ELF-1 (cell line): ENCODE measurements at regions not wholly inside any gene's neighbourhood (a gene's known extent, or its start where the extent isn't known, plus 50 kb on each side); places are given as distances from the start of the nearest gene placed in this dataset.
"Not testable (repeated sequence)": the region's sequence is repeated elsewhere in the genome, so short reads cannot be mapped to it uniquely, and the experiment has no call there.

Source experiments
- DNase-seq: peaks from one replicate; pipeline ENCODE4 v3.0.0-alpha.2; 2016; ENCODE audit warnings: low read depth, low spot score

DNA sequence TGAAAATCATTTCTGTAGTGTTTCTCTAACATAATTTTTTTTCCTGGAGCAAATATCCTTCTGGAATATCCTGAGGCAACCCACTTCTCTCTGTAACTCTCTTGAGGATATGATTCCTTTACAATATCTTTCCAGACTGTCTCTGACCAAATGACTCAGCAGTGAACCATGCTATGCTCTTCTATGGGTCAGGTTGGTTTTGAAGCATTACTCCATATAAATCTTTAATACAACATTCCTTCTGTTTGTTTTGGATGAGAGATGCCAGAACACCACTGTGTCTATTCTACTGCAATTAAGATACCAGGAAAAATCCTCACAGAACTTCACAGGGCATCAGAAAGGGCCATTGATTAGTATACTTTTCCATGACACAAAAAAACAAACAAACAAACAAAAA, 626.4 kb upstream of the ZNF385D start:
- no peak for DNase-seq

DNA sequence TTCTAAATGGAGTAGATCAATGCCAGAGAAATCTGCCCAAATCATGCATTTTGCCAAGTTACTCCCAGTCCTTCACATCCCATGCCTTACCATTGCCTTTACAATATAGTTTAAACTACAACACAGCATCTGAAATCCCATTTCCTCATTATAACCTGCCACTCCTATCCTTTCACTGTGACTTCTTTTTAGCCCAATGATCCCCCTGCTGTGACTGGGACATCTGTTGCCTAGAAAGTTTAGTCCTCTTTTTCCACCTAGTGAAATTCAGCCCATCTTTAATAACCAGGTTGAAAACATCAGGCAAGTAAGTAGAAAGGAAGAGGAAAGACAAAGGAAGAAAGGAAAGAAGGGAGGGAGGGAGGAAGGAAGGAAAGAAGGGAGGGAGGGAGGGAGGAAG, 627.9 kb upstream of the ZNF385D start:
- no peak for DNase-seq

DNA sequence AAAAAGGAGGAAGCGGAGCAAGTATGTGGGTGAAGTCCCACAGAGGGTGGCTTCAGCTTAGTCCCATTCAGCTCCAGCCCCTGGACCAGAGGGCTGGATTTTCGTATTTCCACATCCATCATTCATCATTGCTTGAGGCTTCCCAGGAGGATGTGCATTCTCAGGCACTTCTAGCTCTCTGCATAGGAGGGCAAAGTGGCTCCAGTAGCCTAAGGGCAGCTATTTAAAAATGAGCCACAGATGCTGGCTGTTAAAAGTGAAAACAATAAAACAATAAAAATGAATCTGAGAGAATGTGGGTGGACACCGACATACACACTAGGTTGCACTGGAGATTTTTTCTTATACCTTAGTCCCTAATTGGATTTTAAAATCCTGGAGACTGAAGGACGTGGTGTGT, 629.2 kb upstream of the ZNF385D start:
- no peak for DNase-seq

DNA sequence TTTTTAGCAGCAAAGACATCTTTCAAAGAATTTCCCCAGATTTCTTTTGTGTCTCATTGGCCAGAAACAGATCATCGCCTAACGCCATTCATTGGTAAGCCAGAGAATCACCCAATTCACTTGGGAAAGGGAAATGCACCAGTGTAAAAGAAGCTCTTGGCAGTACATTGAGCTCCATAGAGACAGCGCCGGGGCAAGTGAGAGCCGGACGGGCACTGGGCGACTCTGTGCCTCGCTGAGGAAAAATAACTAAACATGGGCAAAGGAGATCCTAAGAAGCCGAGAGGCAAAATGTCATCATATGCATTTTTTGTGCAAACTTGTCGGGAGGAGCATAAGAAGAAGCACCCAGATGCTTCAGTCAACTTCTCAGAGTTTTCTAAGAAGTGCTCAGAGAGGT, 630.6 kb upstream of the ZNF385D start:
- DNase-seq, result not testable (repeated sequence)

- DNase-seq, result no peak
Observed at GRCh38 chr3:22383285-22383684, 632.3 kb upstream of the ZNF385D start.

DNA sequence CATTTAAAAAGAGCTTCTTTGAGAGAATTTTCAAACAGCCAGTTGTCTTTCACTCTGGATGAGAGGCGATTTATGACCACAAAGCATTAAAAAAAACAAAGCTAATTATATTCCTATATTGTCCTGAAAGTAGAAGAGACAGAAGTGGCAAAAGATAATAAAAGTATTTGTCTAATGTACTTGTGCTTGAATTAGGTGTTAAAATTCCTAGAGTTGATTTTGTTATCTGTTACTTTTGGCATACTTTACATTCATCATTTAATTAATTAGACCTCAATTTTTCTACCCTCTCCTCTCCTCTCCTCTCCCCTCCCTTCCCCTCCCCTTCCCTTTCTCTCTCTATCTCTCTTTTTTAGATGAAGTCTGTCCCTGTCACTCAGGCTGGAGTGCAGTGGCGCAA, 635.1 kb upstream of the ZNF385D start:
- DNase-seq, result no peak

DNA sequence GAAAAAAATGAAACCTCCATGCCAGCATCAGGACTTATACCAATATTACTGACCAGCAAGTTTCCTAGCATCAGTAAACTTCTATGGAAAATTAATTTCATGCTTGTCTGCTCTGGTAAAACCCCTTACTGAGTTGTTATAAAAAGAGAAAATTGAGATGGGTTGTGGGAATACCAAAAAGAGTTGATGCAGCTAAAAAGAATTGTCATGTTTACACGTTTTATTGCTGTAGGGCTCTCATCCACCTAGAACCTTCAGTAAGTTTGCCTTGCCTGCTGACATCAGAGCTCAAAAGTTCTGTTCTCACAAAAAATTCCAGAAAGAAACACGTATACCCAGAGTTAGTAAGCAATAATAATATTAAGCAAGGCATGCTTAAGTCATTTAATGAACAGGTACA, 641.3 kb upstream of the ZNF385D start:
- no peak for DNase-seq

DNA sequence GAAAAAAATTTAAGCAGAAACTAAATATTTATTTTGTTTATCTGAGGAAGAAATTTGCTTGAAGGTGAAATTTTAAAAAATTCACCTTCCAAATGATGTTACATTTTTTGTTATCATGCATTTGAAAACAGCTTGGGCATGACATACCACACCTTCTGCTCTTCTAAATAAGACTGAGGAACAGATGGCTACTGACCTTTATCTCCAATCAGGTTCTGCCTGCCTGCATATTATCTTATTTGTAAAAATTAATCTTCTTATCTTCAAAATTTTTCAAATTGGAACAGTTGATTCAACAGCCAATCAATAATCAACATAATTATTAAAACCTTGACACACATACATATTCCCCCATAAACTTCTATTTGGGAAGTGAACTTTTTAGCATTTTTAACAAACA, 641.8 kb upstream of the ZNF385D start:
- no peak for DNase-seq

GRCh38 chr3:22399566-22399965, 648.6 kb upstream of the ZNF385D start:
- no peak for DNase-seq

DNA sequence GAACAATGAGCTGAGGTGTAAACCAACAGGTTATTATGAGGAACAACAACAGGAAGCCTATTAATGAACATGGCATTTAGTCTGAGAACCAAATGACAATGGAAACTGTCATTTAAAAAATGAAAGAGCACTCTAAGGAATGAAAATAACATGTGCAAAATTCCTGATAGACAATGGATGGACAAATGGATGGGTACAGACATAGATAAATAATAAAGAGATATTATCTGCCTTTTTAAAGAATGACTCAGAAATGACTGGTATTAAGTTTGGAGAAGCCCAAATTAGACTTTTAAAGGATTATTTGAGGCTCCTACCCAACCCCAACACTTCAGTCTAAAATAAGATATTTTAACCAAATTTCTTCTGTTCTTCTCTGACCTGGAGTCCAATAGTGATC, 650.5 kb upstream of the ZNF385D start:
- no peak for DNase-seq

DNA sequence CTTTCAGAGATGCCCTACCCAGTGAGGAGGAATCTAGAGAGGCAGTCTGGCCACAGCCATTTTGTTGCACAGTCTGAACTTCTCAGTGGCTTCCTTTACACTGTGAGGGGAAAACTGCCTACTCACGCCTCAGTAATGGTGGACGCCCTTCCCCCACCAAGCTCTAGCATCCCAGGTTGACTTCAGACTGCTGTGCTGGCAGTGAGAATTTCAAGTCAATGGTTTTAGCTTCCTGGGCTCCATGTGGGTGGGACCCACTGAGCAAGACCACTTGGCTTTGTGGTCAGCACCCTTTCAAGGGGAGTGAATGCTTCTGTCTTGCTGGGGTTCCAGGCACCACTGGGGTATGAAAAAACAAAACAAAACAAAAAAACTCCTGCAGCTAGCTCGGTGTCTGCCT, 663.2 kb upstream of the ZNF385D start:
- DNase-seq, result no peak

- DNase-seq, result not testable (repeated sequence)
Observed at GRCh38 chr3:22416838-22417446, 665.9 kb upstream of the ZNF385D start.

DNA sequence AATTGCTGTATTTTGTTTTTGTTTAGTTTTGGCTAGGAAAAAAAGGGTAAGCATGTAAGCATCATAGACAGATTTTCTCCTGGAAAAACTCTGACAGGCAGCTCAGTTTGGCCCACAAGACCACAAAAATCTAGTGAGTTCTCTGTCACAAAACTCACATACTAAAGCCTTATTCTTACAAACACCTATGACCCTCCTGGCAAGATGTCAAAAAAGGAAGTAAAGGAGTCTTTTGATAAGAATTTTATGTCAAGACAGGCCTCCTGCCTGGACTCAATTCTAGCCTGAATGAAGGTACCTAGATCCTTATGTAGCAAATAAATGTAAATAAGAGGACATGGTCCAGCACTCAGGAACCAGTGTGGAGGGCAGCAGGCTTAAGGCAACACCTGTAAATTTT, 668.3 kb upstream of the ZNF385D start:
- DNase-seq, result no peak

GRCh38 chr3:22421589-22421988, 670.6 kb upstream of the ZNF385D start:
- no peak for DNase-seq

- DNase-seq, result no peak
Observed at GRCh38 chr3:22431334-22431733, 680.3 kb upstream of the ZNF385D start.

DNA sequence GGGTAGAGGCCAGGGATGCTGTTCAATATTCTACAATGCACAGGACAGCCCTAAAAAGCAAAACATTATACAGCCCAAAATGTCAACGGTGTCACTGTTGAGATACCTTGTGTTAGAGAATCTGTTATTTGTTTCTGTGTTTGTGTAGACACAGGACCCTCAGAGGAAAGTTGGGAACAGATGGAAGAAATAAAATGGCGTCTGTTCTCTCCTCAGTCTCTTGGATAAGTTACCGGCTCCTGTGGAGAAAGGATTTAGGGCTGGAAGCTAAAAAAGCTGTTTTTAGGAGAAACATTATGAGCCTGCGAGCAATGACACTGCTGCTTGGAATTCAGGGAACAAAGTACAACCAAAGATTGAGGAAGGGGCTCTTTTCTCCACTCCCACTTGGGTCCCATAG, 688.6 kb upstream of the ZNF385D start:
- no peak for DNase-seq

DNA sequence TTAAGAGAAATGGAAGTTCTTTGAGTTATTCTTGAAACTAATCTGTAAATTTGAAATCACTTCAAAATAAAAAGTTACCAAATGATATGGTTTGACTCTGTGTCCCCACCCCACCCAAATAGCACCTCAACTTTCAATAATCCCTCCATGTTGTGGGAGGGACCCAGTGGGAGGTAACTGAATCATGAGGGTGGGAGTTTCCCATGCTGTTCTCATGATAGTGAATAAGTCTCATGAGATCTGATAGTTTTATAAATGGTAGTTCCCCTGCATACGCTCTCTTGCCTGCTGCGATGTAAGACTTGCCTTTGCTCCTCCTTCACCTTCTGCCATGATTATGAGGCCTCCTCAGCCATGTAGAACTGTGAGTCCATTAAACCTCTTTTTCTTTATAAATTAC, 690.7 kb upstream of the ZNF385D start:
- no peak for DNase-seq

DNA sequence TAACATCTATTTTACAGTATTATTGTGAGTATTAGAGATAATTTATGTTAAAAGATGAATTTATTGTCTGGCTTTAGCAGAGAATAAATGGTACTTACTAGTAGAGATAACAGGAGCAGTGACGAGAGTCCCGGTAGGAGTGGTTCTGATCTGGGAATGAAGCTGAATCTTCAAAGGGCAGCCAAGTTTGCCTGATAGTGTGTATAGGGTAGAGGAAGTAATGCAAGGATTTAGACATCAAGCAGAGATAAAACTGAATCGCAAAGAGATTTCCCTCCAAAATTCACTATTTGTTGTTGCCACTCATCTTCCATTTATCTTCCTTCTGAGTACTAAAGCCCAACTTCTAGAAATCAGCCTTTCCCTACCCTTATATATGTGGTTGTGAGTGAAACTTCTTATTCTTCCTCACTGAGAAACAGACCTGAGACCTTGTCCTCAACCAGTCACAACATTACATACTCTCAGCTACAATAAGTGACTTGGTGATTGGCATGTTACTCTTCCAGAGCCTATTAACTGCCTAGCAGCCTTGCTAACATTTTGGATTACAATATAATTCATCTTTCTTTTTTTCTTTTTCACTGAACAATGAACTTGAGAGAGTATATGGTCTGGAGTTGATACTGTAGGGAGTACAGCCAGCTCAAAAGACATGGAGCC, 692.7 kb upstream of the ZNF385D start:
- no peak for DNase-seq

DNA sequence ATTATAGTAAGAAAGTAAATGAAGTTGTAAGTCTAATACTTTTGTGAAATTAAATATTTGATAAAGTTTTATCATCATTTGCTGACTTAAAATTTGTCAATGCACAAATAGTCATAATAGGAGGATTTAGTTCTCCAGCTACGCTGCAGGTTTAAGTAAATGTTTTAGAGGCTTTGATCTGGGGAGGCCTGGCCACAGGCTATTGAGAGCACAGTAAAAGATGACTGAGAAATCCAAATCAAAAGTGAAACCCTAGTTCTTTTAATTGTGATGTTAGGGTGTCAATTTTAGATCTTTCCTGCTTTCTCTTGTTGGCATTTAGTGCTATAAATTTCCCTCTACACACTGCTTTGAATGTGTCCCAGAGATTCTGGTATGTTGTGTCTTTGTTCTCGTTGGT, 694.3 kb upstream of the ZNF385D start:
- not testable (repeated sequence) for DNase-seq

DNA sequence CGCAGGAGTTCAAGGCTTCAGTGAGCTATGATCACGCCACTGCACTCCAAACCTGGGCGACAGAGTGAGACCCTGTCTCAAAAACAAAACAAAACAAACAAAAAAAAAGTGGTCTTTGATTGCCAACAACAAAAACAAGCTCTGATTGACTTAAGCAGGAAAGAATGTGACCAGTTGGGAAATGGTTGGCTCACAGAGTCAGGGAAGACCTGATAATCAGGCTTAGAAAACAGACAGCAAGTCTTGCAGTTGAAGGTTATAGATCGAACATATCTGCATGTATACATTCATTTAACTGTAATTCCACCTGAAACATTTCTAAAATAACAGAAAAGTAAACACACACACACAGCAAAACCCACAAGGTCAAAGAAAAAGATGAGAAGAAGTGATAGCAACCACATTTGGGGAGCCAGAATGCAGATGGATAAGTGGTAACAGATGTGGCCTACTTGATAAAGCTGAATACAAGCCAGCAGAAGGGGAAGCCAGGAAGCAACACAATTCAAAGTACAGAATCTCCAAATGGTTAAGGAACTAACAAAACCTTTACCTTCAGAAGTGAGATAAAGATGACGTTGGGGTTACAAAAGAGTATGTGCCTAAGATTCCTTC, 699.9 kb upstream of the ZNF385D start:
- no peak for DNase-seq

DNA sequence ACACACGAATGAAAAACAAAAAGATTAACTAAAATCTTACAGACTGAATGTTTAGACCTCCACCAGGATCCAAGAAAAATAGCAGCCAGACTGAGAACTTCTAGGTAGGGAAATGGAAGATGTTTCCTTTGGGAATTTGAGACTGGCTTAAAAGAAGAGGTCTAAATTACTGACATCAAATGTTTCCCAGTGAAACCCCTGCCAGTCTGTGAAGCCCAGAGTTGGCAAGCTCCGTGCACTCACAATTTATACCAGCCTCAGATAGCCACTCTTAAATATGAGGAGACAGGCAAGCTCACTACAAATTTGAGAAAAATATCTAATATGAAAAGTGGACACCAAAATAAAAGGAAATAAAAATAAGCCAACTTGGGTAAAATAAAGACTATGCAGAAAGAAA, 700.5 kb upstream of the ZNF385D start:
- no peak for DNase-seq

DNA sequence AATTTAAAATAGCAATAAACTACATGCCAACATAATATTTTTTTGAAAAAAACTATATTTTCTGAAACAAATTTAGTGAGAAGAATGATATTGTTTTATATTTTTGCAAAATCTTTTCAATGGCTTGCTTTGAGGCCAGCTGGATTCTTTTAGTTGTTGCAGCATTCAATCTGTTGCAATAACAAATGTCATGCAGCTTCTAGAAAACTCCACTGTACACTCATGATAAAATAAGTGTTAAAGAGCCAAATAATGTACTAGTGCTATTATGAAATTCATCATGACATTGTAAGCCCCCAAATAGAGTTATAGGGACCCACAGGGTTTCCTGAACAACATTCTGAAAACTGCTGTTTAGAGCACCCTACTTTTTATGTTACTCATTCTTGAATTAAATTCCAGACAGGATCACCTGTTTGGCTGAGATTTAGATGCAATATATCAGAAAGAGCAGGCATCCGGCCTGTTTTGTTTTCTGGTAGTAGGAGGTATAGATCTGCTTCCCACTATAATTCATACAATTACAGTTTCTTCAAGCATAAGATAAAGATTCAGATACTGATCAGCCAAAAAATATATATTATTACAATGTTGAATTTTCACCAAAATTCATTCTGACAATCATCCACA, 703.0 kb upstream of the ZNF385D start:
- no peak for DNase-seq

GRCh38 chr3:22469995-22470394, 719.0 kb upstream of the ZNF385D start:
- DNase-seq, result no peak
